MM.1S (cell line): ENCODE measurements at regions not wholly inside any gene's neighbourhood (a gene's known extent, or its start where the extent isn't known, plus 50 kb on each side); places are given as distances from the start of the nearest gene placed in this dataset.

ENCODE experiments used
- DNase-seq: peaks from one replicate; pipeline ENCODE4 v3.0.0-alpha.2; 2015
- H2AFZ ChIP-seq: fragments of 300-600 bp; sonication (generic); 2 replicates; pipeline ENCODE4 v1.6.0; 2016; ENCODE audit warnings: antibody characterized with exemption, low read length
- H3F3A ChIP-seq: fragments of 300-600 bp; sonication (generic); 2 replicates; pipeline ENCODE4 v1.6.1; 2016; ENCODE audit warnings: mild to moderate bottlenecking, antibody characterized with exemption, low read length, moderate library complexity, mixed read lengths; ENCODE audit not compliant: insufficient read depth
- H3K27ac ChIP-seq: fragments of 300-600 bp; sonication (generic); 2 replicates; pipeline ENCODE4 v1.5.1; 2016; ENCODE audit warnings: mild to moderate bottlenecking, low read length
- H3K27me3 ChIP-seq: fragments of 300-600 bp; sonication (generic); replicated peaks from 2 replicates; pipeline ENCODE4 v1.6.0; 2016; ENCODE audit warnings: low read length; ENCODE audit not compliant: insufficient read depth
- H3K36me3 ChIP-seq: fragments of 300-600 bp; sonication (generic); replicated peaks from 2 replicates; pipeline ENCODE4 v1.6.1; 2016; ENCODE audit warnings: mild to moderate bottlenecking, low read length, mixed read lengths; ENCODE audit not compliant: insufficient read depth
- H3K4me1 ChIP-seq: fragments of 300-600 bp; sonication (generic); 2 replicates; pipeline ENCODE4 v1.6.1; 2016; ENCODE audit warnings: low read length, mixed read lengths
- H3K4me2 ChIP-seq: fragments of 300-600 bp; sonication (generic); 2 replicates; pipeline ENCODE4 v1.6.0; 2016; ENCODE audit warnings: low read depth, low read length
- H3K4me3 ChIP-seq: fragments of 300-600 bp; sonication (generic); 2 replicates; pipeline ENCODE4 v1.5.1; 2016; ENCODE audit warnings: low read length, mixed read lengths
- H3K79me2 ChIP-seq: fragments of 300-600 bp; sonication (generic); 2 replicates; pipeline ENCODE4 v1.6.1; 2016; ENCODE audit warnings: mixed run types, low read length, mixed read lengths
- H3K9ac ChIP-seq: fragments of 300-600 bp; sonication (generic); 2 replicates; pipeline ENCODE4 v1.6.1; 2016; ENCODE audit warnings: low read length, mixed read lengths
- H3K9me2 ChIP-seq: fragments of 300-600 bp; sonication (generic); replicated peaks from 2 replicates; pipeline ENCODE4 v1.6.1; 2016; ENCODE audit warnings: mild to moderate bottlenecking, low read length, mixed read lengths; ENCODE audit not compliant: insufficient read depth
- H3K9me3 ChIP-seq: fragments of 300-600 bp; sonication (generic); replicated peaks from 2 replicates; pipeline ENCODE4 v1.6.1; 2016; ENCODE audit warnings: mild to moderate bottlenecking, low read length, mixed read lengths; ENCODE audit not compliant: insufficient read depth
- H4K20me1 ChIP-seq: fragments of 300-600 bp; sonication (generic); 2 replicates; pipeline ENCODE4 v1.6.1; 2016; ENCODE audit warnings: mild to moderate bottlenecking, low read length, moderate library complexity, mixed read lengths; ENCODE audit not compliant: insufficient read depth
- CTCF ChIP-seq: fragments of 300-600 bp; sonication (generic); IDR thresholded peaks from 2 replicates; pipeline ENCODE4 v1.5.1; 2016; ENCODE audit warnings: antibody characterized with exemption, low read length, mixed read lengths
- EZH2 ChIP-seq: fragments of 300-600 bp; sonication (generic); optimal IDR thresholded peaks from 2 replicates; pipeline ENCODE3; 2017; ENCODE audit warnings: low read depth, mild to moderate bottlenecking, antibody characterized with exemption, low read length, mixed read lengths
- EZH2phosphoT487 ChIP-seq: fragments of 300-600 bp; sonication (generic); IDR thresholded peaks from 2 replicates; pipeline ENCODE4 v1.6.1; 2018; ENCODE audit warnings: antibody characterized with exemption, low read length

DNA sequence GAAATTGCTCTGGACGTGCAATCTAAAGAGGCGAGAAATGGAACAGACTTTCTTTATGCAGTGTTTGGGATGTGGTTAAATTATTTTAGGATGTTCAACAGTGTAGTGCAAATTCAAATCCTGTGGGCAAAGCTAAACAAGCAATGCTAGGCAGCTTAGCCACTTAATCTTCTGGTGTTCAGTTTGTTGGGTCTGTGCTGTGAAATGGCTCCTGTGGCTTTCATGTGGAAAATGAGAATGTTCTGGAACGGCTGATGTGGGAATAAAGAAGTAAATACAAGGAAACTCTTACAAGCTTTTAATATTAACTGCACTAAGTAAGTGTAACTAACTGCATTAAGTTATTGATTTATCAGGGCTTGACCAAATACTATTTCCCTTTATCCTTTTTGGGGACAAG lies 766.6 kb downstream of the ADGRL2 start:
- H3K4me2 ChIP-seq: no peak overlapping the region
- H3F3A ChIP-seq: no peaks in the 10 kb centered on the region
- H3K9me3 ChIP-seq: no peaks in the 10 kb centered on the region
- H3K4me1 ChIP-seq: no peaks in the 10 kb centered on the region
- no peak overlapping the region for H3K4me3 ChIP-seq
- no peaks in the 10 kb centered on the region for H4K20me1 ChIP-seq
- no peak overlapping the region for H2AFZ ChIP-seq
- H3K9me2 ChIP-seq: no peaks in the 10 kb centered on the region
- H3K36me3 ChIP-seq: no peaks in the 10 kb centered on the region
- no peak overlapping the region for H3K27ac ChIP-seq
- H3K27me3 ChIP-seq: no peaks in the 10 kb centered on the region
- no peak for TF ChIP-seq EZH2phosphoT487
- TF ChIP-seq EZH2: no peak
- no peak for TF ChIP-seq CTCF
- no peak overlapping the region for H3K9ac ChIP-seq
- no peak for DNase-seq
- H3K79me2 ChIP-seq: no peaks in the 10 kb centered on the region

DNA sequence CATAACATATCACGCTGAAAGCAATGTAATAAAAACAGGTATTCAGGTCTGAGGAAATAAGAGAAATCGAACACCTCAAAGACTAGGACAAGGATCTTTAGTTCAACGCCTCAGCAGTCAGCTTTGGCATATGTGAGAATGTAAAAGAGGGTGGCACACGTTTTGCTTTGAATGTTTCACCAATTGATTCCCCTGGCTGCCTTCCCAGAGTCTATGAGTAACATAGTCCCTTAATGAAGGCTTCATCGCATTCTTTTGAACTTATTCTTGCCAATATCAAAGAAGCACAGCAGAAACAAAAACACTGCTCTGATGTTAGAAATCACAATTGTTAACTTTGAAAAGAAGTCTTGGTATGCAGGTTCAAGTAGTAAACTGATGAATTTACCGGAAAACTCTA lies 764.8 kb downstream of the ADGRL2 start:
- Histone ChIP-seq H3K4me2 (no peak overlapping the region), H3K27ac (no peak overlapping the region), H3K4me3 (no peak overlapping the region), H3K4me1 (no peaks in the 10 kb centered on the region), H3K9me2 (no peaks in the 10 kb centered on the region), H3K36me3 (no peaks in the 10 kb centered on the region), H4K20me1 (no peaks in the 10 kb centered on the region), H3F3A (no peaks in the 10 kb centered on the region), H3K79me2 (no peaks in the 10 kb centered on the region), H2AFZ (no peak overlapping the region), H3K27me3 (no peaks in the 10 kb centered on the region), H3K9me3 (no peaks in the 10 kb centered on the region), H3K9ac (no peak overlapping the region)
- no peak for DNase-seq
- no peak for TF ChIP-seq EZH2
- TF ChIP-seq EZH2phosphoT487: no peak
- no peak for TF ChIP-seq CTCF

DNA sequence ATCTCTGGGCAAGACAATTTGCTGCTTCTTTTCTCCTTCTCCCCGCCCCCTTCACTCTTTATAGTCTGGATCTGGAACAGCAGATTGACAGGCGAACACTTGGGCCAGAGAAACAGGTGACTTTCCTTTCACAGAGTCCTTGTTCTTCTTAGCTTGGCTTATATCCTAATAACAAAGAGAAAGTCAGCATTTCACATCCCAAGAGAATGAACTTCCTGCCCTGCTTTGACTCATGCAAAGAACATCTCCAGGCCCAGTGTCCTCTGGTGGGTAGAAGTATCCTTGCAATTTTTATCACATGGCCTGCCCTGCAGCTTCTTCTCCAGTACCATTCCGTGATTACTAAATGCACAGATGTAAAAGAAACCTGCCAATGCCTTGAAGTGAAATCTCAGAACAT lies 764.4 kb downstream of the ADGRL2 start:
- Histone ChIP-seq H3K9ac (no peak overlapping the region), H3K9me2 (no peaks in the 10 kb centered on the region), H3K36me3 (no peaks in the 10 kb centered on the region), H3F3A (no peaks in the 10 kb centered on the region), H3K4me2 (no peak overlapping the region), H4K20me1 (no peaks in the 10 kb centered on the region), H3K27ac (no peak overlapping the region), H3K4me3 (no peak overlapping the region), H3K4me1 (no peaks in the 10 kb centered on the region), H2AFZ (no peak overlapping the region), H3K27me3 (no peaks in the 10 kb centered on the region), H3K79me2 (no peaks in the 10 kb centered on the region), H3K9me3 (no peaks in the 10 kb centered on the region)
- TF ChIP-seq EZH2: no peak
- TF ChIP-seq CTCF: no peak
- no peak for TF ChIP-seq EZH2phosphoT487
- no peak for DNase-seq
